AG09319 (cell line): ENCODE measurements at regions not wholly inside any gene's neighbourhood (a gene's known extent, or its start where the extent isn't known, plus 50 kb on each side); places are given as distances from the start of the nearest gene placed in this dataset.
"Not testable (repeated sequence)": the region's sequence is repeated elsewhere in the genome, so short reads cannot be mapped to it uniquely, and the experiment has no call there.

Experiments
- DNase-seq: peaks from one replicate; pipeline ENCODE4 v3.0.0-alpha.2; 2010; ENCODE audit warnings: low read depth; ENCODE audit errors: extremely low read depth
- CTCF ChIP-seq: IDR thresholded peaks from 2 replicates; pipeline ENCODE4 v1.5.1; 2011; ENCODE audit warnings: low read depth, mild to moderate bottlenecking, inconsistent platforms, low read length, moderate library complexity

- no peak for TF ChIP-seq CTCF
- DNase-seq: no peak
These were observed 302.4 kb downstream of the PCDH20 start for GRCh38 chr13:61113140-61113658.

GRCh38 chr13:61111529-61111928, 304.1 kb downstream of the PCDH20 start:
- TF ChIP-seq CTCF: no peak
- no peak for DNase-seq

GRCh38 chr13:61110732-61111131, 304.9 kb downstream of the PCDH20 start:
- no peak for TF ChIP-seq CTCF

GRCh38 chr13:61109741-61110140, 305.9 kb downstream of the PCDH20 start:
- DNase-seq: no peak

More at GRCh38 chr13:61110732-61111131, 304.9 kb downstream of the PCDH20 start:
- no peak for DNase-seq

GRCh38 chr13:61107989-61108388, 307.7 kb downstream of the PCDH20 start:
- no peak for TF ChIP-seq CTCF

More at GRCh38 chr13:61109741-61110140, 305.9 kb downstream of the PCDH20 start:
- no peak for TF ChIP-seq CTCF

GRCh38 chr13:61095885-61096284, 319.8 kb downstream of the PCDH20 start:
- no peak for TF ChIP-seq CTCF
- no peak for DNase-seq

More at GRCh38 chr13:61107989-61108388, 307.7 kb downstream of the PCDH20 start:
- no peak for DNase-seq

- TF ChIP-seq CTCF: no peak
- no peak for DNase-seq
These were observed 320.8 kb downstream of the PCDH20 start for GRCh38 chr13:61094865-61095264.

- not testable (repeated sequence) for DNase-seq
These were observed 325.8 kb downstream of the PCDH20 start for GRCh38 chr13:61089894-61090293.
